ENCODE measurements at regions not wholly inside any gene's neighbourhood (a gene's known extent, or its start where the extent isn't known, plus 50 kb on each side); places are given as distances from the start of the nearest gene placed in this dataset.

DNA sequence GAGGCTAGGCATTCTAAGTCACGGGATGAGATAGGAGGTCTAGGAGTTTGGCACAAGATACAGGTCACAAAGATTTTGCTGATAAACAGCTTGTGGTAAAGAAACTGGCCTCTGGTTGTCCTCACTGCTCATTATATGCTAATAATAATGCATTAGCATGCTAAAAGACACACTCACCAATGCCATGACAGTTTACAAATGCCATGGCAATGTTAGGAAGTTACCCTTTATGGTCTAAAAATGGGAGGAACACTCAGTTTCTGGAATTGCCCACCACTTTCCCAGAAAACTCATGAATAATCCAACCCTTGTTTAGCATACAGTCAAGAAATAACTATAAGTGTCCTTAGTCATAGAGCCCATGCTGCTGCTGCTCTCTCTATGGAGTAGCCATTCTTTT lies 286.9 kb downstream of the ZNF674 start:
- TF ChIP-seq, protein P1, sequence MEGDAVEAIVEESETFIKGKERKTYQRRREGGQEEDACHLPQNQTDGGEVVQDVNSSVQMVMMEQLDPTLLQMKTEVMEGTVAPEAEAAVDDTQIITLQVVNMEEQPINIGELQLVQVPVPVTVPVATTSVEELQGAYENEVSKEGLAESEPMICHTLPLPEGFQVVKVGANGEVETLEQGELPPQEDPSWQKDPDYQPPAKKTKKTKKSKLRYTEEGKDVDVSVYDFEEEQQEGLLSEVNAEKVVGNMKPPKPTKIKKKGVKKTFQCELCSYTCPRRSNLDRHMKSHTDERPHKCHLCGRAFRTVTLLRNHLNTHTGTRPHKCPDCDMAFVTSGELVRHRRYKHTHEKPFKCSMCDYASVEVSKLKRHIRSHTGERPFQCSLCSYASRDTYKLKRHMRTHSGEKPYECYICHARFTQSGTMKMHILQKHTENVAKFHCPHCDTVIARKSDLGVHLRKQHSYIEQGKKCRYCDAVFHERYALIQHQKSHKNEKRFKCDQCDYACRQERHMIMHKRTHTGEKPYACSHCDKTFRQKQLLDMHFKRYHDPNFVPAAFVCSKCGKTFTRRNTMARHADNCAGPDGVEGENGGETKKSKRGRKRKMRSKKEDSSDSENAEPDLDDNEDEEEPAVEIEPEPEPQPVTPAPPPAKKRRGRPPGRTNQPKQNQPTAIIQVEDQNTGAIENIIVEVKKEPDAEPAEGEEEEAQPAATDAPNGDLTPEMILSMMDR (IDR thresholded peaks at IDR 0.05; ENCODE audit: low read length): no peak
- TF ChIP-seq EZH2 (IDR thresholded peaks at IDR 0.05; ENCODE audit: borderline replicate concordance, low read length): no peak

All from OCI-LY1 (cell line).